Ishikawa (cell line): ENCODE measurements at regions not wholly inside any gene's neighbourhood (a gene's known extent, or its start where the extent isn't known, plus 50 kb on each side); places are given as distances from the start of the nearest gene placed in this dataset.

ENCODE experiments used
- EP300 ChIP-seq: IDR thresholded peaks from 2 replicates; pipeline ENCODE4 v1.6.1; 2012; ENCODE audit warnings: borderline replicate concordance
- FOXM1 ChIP-seq: IDR thresholded peaks from 2 replicates; pipeline ENCODE4 v1.6.1; 2012; ENCODE audit warnings: low read depth, borderline replicate concordance
- RAD21 ChIP-seq: IDR thresholded peaks from 2 replicates; pipeline ENCODE4 v1.6.1; 2012; ENCODE audit warnings: low read depth
- TAF1 ChIP-seq: IDR thresholded peaks from 2 replicates; pipeline ENCODE4 v1.6.1; 2012; ENCODE audit warnings: low read depth, mild to moderate bottlenecking
- YY1 ChIP-seq: IDR thresholded peaks from 2 replicates; pipeline ENCODE4 v1.6.1; 2012; ENCODE audit warnings: low read depth
- TF ChIP-seq, protein P1 (sequence below): IDR thresholded peaks from 2 replicates; pipeline ENCODE4 v1.6.1; 2012
- TF ChIP-seq, protein P2 (sequence below): IDR thresholded peaks from 2 replicates; pipeline ENCODE4 v1.6.1; 2012; ENCODE audit warnings: low read depth, mild to moderate bottlenecking

DNA sequence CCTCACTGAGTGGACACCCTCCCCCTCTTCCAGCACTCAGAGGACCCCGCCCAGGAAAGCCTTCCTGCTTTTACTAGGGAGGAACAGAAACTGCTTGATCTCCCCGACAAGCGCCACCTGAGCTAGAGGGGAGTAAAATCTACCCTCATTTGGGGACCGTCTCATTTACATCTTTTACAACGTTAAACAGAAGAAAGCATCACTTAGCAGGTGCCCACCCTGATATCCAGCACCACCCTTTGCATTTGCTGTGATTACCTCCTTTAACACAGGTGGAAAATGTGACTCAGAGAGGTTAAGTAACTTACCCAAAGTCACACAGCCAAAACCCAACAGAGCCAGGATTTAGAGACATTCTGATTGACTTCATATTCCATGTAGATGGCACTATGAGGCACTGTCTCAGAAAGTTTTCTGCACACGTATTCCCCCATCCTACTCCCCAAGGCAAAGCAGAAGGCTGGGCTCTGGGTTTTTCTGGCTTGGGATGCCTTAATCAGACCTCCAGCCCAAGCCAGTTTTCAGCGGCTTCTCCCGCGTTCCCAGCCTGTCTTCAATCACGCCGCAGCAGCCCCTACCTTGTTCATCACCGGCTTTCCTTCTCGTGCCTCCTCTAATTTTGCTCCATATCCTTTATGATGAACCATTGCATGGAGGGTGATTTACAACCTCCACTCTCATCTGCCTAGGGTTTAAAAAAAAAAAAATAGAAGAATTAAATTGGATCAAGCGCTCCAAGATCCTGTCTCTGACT lies 314.6 kb upstream of the PROK2 start:
- TF ChIP-seq, protein P1, sequence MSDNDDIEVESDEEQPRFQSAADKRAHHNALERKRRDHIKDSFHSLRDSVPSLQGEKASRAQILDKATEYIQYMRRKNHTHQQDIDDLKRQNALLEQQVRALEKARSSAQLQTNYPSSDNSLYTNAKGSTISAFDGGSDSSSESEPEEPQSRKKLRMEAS, result no peak
- TF ChIP-seq YY1, result no peak
- TF ChIP-seq RAD21, result no peak
- TF ChIP-seq FOXM1, result no peak
- TF ChIP-seq, protein P2, sequence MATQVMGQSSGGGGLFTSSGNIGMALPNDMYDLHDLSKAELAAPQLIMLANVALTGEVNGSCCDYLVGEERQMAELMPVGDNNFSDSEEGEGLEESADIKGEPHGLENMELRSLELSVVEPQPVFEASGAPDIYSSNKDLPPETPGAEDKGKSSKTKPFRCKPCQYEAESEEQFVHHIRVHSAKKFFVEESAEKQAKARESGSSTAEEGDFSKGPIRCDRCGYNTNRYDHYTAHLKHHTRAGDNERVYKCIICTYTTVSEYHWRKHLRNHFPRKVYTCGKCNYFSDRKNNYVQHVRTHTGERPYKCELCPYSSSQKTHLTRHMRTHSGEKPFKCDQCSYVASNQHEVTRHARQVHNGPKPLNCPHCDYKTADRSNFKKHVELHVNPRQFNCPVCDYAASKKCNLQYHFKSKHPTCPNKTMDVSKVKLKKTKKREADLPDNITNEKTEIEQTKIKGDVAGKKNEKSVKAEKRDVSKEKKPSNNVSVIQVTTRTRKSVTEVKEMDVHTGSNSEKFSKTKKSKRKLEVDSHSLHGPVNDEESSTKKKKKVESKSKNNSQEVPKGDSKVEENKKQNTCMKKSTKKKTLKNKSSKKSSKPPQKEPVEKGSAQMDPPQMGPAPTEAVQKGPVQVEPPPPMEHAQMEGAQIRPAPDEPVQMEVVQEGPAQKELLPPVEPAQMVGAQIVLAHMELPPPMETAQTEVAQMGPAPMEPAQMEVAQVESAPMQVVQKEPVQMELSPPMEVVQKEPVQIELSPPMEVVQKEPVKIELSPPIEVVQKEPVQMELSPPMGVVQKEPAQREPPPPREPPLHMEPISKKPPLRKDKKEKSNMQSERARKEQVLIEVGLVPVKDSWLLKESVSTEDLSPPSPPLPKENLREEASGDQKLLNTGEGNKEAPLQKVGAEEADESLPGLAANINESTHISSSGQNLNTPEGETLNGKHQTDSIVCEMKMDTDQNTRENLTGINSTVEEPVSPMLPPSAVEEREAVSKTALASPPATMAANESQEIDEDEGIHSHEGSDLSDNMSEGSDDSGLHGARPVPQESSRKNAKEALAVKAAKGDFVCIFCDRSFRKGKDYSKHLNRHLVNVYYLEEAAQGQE, result no peak
- no peak for TF ChIP-seq TAF1
- no peak for TF ChIP-seq EP300
